GM23338 (cell line): ENCODE measurements at regions not wholly inside any gene's neighbourhood (a gene's known extent, or its start where the extent isn't known, plus 50 kb on each side); places are given as distances from the start of the nearest gene placed in this dataset.

Experiments
- CREB1 ChIP-seq: fragments of 250-450 bp; sonication (Bioruptor Pico); IDR thresholded peaks from 2 replicates; pipeline ENCODE4 v1.5.0; 2020; ENCODE audit warnings: low read depth, mild to moderate bottlenecking, moderate library complexity
- POLR2AphosphoS5 ChIP-seq: IDR thresholded peaks from 2 replicates; pipeline ENCODE4 v1.6.1; 2016; ENCODE audit warnings: antibody characterized with exemption, low read depth
- ZNF114 ChIP-seq: fragments of 250-450 bp; sonication (Bioruptor Pico); IDR thresholded peaks from 2 replicates; pipeline ENCODE4 v1.5.0; 2020; ENCODE audit warnings: mild to moderate bottlenecking, moderate library complexity
- TF ChIP-seq, protein P1 (sequence below), 2 experiments: fragments of 200-600 bp in 1 of 2; sonication (generic) in 1 of 2; conservative IDR thresholded peaks; 2 replicates each; pipeline versions ENCODE4 v1.5.1 to v1.6.1; 2016 to 2017; ENCODE audit warnings: antibody characterized with exemption in 2 of 2, low read depth in 2 of 2, mild to moderate bottlenecking in 2 of 2, moderate library complexity in 1 of 2
- TF ChIP-seq, protein P2 (sequence below): IDR thresholded peaks from 2 replicates; pipeline ENCODE4 v1.6.1; 2016; ENCODE audit warnings: antibody characterized with exemption

DNA sequence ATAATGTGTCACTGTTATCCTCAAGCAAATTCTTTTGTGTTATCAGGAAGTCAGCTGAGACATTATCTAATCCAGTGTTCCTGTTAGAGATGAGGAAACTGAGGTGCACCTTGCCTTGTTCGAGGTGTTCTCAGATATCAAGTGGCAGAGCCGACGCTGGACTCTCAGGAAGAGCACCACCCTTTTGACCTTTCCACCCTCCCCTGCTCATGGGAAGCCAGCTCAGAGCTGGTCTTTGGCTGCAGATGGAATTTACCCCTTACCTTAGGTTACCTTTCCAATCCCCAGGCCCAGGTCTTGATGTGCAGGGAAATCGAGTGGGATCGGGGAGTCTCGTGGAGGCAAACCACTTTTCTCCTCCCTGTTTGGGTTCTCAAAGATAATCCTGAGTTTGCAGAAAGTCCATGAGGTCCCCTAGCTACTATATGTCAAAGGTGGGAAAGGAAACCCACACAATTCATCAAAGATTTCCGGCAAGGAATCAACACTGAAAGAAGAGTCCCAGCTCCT lies 62.9 kb upstream of the PIM1 start:
- TF ChIP-seq CREB1 (CRISPR knock-in tag) (no peak), POLR2AphosphoS5 (no peak; the same call in 1 of the 2 replicates), ZNF114 (no peak)
- TF ChIP-seq, protein P1, sequence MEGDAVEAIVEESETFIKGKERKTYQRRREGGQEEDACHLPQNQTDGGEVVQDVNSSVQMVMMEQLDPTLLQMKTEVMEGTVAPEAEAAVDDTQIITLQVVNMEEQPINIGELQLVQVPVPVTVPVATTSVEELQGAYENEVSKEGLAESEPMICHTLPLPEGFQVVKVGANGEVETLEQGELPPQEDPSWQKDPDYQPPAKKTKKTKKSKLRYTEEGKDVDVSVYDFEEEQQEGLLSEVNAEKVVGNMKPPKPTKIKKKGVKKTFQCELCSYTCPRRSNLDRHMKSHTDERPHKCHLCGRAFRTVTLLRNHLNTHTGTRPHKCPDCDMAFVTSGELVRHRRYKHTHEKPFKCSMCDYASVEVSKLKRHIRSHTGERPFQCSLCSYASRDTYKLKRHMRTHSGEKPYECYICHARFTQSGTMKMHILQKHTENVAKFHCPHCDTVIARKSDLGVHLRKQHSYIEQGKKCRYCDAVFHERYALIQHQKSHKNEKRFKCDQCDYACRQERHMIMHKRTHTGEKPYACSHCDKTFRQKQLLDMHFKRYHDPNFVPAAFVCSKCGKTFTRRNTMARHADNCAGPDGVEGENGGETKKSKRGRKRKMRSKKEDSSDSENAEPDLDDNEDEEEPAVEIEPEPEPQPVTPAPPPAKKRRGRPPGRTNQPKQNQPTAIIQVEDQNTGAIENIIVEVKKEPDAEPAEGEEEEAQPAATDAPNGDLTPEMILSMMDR (conservative IDR thresholded peaks at IDR 0.05; ENCODE audit: low read depth in 2 of 2), result no peak
- TF ChIP-seq, protein P2, sequence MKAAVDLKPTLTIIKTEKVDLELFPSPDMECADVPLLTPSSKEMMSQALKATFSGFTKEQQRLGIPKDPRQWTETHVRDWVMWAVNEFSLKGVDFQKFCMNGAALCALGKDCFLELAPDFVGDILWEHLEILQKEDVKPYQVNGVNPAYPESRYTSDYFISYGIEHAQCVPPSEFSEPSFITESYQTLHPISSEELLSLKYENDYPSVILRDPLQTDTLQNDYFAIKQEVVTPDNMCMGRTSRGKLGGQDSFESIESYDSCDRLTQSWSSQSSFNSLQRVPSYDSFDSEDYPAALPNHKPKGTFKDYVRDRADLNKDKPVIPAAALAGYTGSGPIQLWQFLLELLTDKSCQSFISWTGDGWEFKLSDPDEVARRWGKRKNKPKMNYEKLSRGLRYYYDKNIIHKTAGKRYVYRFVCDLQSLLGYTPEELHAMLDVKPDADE, result no peak
